RPMI8226 (cell line): ENCODE measurements at regions not wholly inside any gene's neighbourhood (a gene's known extent, or its start where the extent isn't known, plus 50 kb on each side); places are given as distances from the start of the nearest gene placed in this dataset.
"Not testable (repeated sequence)": the region's sequence is repeated elsewhere in the genome, so short reads cannot be mapped to it uniquely, and the experiment has no call there.

Experiments used
- DNase-seq: peaks from one replicate; pipeline ENCODE4 v3.0.0-alpha.2; 2015

DNA sequence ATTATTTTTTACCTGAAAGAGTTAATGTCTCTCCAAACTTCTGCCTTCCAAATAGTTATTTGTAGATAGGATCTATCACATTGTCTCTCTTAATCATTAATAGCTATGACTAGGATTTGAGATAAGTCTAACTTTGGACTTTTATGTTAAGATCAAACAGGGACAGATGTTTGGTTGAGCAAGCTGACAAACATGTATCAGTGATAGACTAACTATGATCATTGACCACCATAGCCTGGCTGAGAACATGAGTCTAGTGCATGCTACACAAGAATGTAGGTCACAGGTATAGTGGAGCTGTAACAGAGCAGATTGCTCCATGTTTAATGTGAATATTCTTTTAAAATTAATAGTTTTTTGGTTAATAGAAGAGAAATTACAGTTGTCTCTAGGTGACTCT, 52.0 kb downstream of the SYT15B start:
- not testable (repeated sequence) for DNase-seq

DNA sequence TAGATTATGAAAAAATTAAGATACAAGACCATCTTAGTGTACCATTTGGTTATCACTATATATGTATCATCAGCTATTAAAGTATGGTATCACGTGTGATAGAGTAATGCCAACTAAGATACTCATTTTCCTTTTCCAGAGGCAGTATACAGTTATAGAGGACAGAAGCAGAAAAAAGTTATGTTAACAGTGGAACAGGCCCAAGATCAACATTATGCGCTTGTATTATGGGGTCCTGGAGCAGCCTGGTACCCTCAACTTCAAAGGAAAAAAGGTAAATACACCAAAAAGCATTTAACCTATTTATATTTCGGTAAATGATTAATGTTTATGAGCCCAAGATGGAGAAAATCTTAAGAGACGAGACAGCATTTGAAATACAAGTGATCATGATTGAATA, 52.9 kb downstream of the SYT15B start:
- not testable (repeated sequence) for DNase-seq

DNA sequence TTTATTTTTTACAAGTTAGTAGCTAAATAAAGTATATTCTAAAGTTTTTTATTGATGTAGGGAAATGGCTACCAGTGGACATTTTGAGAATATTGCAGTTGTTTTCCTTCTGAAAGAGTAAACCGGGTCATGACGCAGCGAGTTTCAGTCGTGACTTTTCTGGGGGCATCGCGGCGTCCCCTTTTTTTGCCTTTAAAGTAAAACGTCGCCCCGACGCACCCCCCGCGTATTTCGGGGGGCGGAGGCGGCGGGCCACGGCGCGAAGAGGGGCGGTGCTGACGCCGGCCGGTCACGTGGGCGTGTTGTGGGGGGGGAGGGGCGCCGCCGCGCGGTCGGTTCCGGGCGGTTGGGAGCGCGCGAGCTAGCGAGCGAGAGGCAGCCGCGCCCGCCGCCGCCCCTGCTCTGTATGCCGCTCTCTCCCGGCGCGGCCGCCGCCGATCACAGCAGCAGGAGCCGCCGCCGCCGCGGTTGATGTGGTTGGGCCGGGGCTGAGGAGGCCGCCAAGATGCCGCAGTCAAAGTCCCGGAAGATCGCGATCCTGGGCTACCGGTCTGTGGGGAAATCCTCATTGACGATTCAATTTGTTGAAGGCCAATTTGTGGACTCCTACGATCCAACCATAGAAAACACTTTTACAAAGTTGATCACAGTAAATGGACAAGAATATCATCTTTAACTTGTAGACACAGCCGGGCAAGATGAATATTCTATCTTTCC, 57.5 kb downstream of the SYT15B start:
- not testable (repeated sequence) for DNase-seq

DNA sequence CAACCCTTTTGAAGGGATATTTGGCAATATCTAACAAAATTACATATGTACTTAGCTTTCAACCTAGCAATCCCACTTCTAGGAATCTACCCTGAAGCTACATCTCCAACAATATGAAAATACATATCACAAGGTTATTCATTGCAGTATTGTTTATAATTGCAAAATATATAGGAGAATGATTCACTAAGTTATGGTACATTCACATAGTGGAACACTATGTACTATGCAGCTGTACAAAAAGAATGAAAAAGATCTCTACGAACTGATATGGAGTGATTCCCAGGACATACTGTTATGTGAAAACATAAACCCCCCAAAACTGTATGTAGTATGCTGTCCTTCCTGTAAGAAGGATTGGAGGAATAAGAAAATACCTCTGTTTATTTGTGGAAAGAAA, 62.1 kb downstream of the SYT15B start:
- DNase-seq = not testable (repeated sequence)

DNA sequence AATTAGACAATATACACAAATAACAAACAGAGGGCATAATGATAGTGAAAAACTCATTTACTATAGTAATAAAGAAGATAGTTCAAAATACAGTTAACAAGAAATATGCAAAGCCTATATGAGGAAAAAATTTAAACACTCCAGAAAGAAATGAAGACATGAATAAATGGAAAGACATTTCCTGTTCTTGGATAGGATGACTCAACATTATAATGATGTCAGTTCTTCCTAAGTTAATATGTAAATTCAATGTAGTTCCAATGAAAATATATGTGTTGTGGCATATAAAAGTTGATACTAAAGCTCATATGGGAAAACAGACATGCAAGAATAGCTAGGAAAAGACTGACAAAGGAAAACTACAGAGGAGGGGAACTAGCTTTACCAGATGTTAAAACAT, 63.5 kb downstream of the SYT15B start:
- DNase-seq = not testable (repeated sequence)

DNA sequence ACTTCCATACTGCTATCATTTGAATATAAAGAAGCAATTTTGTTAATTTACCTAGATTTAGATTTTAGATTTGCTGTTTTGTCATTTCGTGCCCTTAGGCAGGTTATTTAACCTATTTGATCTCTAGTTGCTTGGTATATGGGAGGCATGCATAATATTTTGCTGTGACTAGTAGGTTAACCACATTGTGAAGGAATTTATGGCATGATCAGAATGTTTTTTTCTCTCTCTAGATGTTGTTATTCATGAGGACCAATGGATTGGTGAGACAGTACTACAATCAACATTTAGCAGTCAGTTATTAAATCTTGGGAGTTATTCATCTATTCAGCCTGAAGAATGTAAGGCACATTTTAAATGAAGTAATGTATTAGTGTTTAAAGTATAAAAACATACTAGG, 67.2 kb downstream of the SYT15B start:
- DNase-seq = not testable (repeated sequence)

DNA sequence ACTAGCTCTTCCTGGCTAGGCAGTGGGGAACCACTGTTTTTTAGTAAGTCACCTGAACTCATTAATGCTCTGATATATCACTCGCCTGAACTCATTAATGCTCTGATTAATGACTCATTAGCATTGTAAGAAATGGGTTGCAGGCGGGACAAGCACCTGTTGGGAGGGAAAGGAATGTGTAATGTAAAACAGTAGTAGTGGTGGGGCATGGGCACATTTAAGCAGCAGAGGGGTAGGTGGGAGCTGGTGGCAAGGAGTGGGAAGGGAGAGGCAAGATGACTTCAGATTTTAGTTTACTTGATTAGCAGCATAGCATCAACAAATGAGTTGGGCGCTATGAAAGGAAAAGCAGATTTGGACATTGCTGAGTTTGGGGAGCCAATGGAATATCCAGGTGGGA, 68.2 kb downstream of the SYT15B start:
- not testable (repeated sequence) for DNase-seq

DNA sequence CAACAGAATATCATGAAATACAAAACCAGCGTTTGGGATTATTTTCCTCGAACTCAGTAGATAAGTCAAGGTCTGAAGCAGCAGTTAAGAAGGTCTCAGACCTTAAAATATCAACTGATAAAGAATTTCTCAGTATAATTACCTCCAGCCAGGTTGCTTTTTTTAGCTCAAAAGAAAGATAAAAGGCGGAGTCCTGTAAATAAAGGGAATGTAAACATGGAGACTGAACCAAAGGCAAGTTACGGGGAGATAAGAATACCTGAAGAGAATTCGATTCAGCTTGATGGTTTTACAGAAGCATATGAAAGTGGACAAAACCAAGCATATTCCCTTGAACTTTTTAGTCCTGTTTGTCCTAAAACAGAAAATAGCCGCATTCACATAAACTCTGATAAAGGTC, 73.1 kb downstream of the SYT15B start:
- not testable (repeated sequence) for DNase-seq

DNA sequence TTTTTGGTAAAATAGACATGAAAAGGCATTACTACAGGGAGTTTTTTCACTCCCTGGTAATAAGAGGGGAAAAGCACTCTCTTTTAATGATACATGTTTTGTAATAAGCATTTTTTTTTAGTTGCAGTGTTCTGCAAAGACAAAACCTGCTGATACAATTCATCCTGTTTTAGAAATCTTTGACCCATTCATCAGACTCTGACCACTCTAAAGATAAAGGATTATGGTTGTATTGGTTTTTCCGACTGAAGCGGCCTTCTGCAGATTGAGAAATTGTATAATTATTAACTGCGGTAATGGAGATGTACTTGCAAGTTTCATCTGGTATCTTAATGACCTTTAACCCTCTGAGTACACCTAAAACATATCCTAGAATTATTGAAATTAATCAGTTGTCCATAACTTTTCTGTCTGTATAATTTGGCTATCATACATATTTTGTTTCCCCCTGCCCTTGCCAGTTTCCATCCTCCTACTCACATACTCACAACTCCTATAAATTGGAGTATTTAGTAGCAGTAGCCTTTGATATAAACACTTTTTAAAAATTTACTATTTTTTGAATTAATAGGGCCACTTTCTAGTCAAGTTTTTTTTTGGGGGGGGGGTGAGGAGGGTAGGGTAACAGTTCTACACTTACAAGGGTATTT, 79.4 kb downstream of the SYT15B start:
- not testable (repeated sequence) for DNase-seq

DNA sequence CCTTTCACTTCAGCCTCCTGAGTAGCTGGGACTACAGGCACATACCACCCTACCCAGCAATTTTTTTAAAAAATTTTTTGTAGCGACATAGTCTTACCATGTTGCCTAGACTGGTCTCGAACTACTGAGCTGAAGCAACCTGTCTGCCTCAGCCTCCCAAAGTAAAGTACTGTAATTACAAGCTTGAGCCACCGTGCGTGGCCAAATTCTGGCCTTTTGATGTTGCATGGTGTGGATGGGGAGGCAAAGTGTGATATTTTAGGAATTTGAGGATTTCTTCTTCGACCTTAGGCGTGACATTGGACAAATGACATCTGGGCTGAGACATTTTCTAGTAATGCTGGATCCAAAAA, 81.8 kb downstream of the SYT15B start:
- DNase-seq = not testable (repeated sequence)

DNA sequence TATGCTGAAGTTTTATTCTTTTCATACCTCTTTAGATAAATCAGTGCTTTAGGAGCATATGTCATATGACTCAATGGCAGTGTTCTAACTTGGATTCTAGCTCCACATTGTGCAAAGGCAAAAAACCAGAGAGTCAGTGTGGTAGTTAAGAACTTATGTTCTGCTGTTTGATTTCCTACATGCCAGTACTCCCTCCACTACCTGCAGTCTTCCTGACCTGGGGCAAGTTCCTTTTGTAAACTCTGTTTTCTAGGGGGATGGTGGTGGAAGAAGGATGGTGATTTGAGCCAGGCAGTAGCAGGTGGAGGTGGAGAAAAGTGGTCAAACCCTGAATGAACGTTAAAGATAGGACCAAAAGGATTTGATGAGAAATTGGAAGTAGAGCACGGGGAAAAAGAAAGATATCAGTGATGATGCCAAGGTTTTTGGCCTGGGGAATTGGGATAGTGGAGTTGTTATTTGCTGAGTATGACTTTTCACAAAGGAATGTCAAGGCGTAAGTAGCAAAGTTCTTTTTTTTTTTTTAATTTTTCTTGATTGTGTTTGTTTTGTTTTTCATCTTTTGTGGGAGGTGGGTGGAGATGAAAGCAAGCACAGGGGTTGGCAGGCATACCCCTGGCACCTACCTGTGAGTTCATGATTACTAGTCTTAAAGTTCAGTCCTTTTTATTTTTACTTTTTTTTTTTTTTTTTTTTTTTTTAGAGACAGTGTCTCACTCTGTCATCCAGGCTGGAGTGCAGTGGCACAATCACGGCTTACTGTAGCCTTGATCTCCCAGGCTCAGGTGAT, 82.3 kb downstream of the SYT15B start:
- DNase-seq = not testable (repeated sequence)

DNA sequence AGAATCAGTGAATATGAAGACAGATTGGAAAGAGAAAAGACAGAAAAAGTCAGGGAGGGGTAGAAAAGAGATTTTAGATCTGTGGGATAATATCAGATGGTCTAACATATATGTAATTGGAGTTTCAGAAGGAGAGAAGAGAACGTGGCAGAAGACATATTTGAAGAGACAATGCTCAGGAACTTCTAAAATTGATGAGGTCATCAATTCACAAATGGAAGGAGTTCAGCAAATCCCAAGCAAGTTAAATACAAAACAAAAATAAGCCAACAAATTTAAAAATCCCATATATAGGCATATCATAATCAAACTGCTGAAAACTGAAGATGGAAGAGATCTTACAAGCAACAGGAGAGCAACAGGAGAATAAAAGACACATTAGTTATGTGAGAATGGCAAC, 87.3 kb downstream of the SYT15B start:
- not testable (repeated sequence) for DNase-seq

DNA sequence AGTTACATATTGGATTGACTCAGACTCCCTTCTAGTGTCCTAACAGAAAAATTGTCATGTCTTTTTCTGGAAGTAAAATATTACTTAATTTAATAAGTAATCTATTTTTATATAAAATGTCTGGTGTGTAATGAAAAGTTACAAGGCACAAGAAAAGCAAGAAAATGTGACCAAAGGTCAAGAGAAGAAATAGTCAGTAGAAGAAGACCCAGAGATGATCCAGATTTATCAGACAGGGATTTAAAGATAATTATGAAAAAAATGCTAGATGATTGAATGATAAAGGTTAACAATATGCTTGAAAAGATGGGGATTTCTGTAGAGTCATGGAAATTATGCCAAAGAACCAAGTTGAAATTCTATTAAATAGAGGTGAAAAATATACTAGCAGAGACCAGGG, 87.8 kb downstream of the SYT15B start:
- DNase-seq = not testable (repeated sequence)

DNA sequence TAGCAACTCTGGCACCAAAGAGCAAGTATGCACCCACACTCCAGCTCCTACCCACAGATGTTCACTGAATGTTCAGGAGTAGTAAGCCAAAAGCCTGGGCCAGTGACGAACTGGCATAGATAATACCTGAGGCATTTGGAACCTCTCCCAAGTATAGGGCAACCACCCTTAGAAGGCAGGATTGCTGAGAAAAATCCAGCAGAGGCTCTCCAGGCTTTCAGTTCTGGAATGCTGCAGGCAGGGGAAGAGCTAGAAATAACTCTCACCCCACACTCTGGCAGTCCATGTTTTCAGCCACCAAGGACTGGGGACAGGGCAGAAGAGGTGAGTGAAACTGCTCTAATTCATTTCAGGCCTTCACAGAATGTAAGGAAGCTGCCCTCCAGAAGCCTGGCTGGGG, 90.3 kb downstream of the SYT15B start:
- not testable (repeated sequence) for DNase-seq

DNA sequence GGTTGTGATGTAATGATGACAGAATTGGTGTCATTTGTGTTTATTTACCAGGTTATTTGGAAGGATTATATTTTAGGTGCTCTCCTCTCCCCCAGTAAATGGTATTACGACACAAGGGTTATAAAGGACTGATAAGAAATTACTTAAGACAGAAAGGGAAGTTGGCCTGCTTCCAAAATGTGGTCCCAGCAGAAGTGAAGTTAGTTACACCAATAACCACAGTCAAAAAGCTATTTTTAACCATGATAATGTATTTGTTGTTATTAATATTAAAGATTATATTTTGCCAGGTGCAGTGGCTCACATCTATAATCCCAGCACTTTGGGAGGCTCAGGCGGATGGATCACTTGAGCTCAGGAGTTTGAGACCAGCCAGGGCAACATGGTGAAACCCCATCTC, 92.5 kb downstream of the SYT15B start:
- DNase-seq = not testable (repeated sequence)

DNA sequence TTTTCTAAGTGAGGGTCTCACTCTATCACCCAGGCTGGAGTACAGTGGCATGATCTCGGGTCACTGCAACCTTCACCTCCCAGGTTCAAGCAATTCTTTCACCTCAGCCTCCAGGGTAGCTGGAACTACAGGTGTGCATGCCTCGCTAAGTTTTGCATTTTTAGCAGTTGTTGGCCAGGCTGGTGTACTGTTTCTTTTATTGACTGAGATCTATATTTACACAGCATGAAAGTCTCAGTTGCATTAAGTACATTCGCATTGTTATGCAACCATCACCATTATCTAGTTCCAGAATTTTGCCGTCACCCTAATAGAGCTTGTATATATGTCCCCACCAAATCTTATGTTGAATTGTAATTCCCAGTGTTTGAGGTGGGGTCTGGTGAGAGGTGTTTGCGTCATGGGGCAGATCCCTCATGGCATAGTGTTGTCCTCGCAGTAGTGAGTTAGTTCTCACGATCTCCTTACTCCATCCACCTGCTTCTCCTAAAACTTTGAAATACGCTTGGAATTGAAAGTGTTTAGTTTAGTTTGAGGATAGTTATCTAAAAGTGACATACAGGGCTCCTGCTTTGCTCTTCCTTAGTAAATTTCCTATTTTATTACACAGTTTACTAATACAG, 101.3 kb downstream of the SYT15B start:
- not testable (repeated sequence) for DNase-seq

DNA sequence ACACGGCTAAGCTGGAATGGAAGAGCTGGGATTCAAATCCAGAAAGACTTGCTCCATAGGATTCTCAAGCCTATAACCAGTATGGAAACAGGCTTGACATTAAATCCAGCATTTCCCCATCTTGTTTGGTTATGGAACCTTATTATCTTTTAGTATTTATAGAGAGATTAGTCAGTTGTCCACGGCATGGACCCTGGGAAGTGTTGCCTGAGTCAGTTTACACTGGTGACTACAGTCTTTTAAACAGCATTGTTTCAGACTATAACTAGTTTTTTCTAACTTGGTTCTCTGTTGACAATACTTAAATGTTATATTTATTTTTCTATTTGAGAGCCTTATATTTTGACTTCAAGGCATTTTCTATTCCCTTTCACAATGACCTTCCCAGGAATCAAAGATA, 106.7 kb downstream of the SYT15B start:
- DNase-seq = not testable (repeated sequence)

DNA sequence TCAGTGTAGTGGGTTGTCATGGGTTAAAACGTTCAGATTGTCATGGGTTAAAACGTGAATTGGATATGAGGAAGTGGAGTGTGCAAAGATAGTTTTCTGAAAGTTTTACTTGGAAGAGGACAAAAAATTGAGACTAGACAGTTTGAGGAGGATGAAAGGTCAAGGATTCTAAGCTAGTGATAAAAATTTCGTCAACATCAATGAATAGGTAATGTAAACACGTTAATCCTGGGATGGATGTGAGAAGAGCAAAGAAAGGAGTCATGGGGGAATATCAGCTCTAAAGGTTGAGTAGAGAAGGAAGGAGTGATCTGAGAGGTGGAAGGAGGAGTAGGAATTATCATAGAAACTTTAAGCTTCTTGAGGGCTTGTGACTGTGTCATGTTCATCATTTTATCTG, 109.2 kb downstream of the SYT15B start:
- not testable (repeated sequence) for DNase-seq

DNA sequence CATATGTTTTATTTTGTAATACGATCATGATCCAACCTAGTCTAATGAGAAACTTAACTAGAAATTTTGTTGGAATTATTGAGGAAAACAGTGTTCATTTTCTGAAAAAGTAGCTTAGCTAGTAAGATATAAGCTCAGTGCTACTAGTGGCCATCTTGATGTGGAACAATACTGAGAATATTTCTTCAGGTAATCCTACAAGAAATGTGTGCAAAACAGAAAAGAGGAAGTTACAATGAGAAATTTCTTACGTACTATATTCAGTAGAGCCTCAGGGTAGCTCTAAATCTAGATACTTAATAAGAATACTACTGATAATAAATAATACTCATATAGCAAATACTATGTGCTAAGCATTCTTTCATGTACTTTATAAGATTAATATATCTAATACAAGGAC, 114.8 kb downstream of the SYT15B start:
- DNase-seq = not testable (repeated sequence)

DNA sequence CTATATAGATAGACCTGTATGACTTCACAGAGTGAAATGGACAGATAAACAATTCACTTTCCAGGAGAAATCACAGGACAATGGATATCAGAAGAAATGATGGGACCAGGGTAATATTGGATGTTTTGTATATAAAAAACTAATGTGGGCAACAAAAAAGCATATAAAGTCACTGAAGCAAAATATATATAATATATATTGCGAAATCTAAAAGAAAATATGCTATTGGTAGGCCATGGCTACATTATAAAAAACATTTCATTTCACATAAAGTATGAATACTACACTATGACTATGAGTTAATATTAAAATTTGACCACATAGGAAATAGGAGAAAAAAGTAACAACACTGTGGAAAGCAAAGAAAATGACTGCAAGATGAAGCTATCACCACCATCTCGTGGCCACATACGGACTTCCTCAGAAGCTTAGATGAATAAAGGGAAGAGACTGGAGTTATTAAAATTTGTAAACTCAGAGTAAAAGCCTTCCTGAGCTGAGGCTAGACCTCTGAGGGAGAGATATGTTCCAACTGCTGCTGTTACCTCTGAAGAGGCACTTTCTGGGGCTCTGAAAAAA, 115.8 kb downstream of the SYT15B start:
- not testable (repeated sequence) for DNase-seq

DNA sequence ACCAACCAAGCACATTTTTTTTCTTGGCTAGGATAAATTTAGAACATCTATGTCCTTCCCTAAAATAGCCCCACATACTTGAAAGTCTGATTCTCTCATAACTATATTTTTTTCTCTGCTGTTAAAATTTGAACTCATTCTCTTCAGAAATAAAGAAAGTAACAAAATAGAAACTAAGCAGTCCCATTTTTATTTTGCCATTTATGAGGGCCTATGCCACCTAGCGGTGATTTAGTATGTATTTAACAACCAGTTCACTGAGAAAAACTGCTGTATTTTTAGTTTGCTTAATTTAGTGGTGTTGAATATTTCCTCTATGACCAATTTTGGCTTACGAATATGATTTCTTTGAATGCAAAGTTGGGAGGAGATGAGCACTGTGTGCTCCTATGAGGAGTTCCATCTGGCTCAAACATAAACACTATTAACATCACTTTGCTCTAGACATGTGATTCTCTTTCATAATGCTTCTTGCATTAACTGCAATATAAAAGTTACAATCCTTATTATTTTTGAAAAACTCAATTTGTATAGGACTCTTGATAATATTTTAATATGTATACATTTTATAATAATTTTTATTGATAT, 116.6 kb downstream of the SYT15B start:
- peak; percentile 46 for DNase-seq

DNA sequence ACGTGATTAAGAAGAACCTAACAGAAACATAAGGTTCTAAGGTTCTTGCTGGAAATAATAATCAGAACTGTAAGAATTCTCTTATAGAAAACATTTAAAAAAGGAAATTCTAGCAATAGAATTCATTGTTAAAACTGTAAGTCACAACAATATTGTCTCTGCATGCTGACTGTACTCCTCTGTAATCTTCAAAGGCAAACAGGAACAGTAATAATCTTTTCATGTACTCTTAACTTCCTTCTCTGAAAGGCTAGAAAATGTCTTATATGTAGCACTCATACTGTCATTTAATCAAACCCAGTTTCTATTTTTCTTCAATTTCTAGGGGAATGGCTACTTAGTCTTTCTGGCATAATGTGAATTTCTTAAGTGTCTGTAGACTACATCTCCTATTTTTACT, 103.5 kb upstream of the AGAP9 start:
- not testable (repeated sequence) for DNase-seq

DNA sequence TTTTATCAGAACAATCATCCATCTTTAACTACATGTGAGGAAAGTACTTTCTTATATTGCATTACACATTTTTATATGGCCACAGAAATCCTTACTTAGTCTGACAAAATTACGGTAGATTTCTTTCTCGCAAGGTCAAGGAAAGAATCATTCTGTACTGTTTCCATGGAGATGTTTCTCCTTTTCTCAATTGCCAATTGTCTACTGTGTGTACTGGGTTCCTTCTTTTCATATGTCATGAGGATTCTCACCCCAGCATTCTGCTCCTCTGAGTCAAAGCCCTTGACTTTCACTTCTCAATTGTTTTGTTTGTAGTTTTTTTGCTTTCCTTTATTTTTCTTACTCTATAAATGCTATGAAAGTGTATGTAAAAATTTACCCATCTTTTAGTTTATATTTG, 99.3 kb upstream of the AGAP9 start:
- DNase-seq = not testable (repeated sequence)
